Choroid plexus epithelial cell (primary cell): ENCODE measurements at regions not wholly inside any gene's neighbourhood (a gene's known extent, or its start where the extent isn't known, plus 50 kb on each side); places are given as distances from the start of the nearest gene placed in this dataset.

Experiments used
- DNase-seq: peaks from one replicate; pipeline ENCODE4 v3.0.0-alpha.2; 2010; ENCODE audit warnings: low read depth
- H3K4me3 ChIP-seq: 2 replicates; pipeline ENCODE4 v1.5.1; 2011; ENCODE audit warnings: low read depth, mild to moderate bottlenecking, control low read depth, low read length, moderate library complexity
- CTCF ChIP-seq: conservative IDR thresholded peaks from 2 replicates; pipeline ENCODE4 v1.5.1; 2011; ENCODE audit warnings: low read depth, mild to moderate bottlenecking, control low read depth, inconsistent platforms, low read length, moderate library complexity

- DNase-seq = no peak
- no peak for TF ChIP-seq CTCF
- no peak overlapping the region for H3K4me3 ChIP-seq
These were observed 267.3 kb downstream of the IRX1 start for GRCh38 chr5:3862906-3863305.

GRCh38 chr5:3875144-3875543, 279.5 kb downstream of the IRX1 start:
- TF ChIP-seq CTCF = no peak
- no peak overlapping the region for H3K4me3 ChIP-seq
- no peak for DNase-seq

- DNase-seq = no peak
- TF ChIP-seq CTCF = no peak
- no peak overlapping the region for H3K4me3 ChIP-seq
These were observed 282.6 kb downstream of the IRX1 start for GRCh38 chr5:3878267-3878666.

- no peak for TF ChIP-seq CTCF
- H3K4me3 ChIP-seq = no peak overlapping the region
- no peak for DNase-seq
These were observed 287.4 kb downstream of the IRX1 start for GRCh38 chr5:3883040-3883439.

- TF ChIP-seq CTCF = no peak
- no peak for DNase-seq
- H3K4me3 ChIP-seq = no peak overlapping the region
These were observed 291.2 kb downstream of the IRX1 start for GRCh38 chr5:3886524-3887451.

- DNase-seq = no peak
- H3K4me3 ChIP-seq = no peak overlapping the region
- no peak for TF ChIP-seq CTCF
These were observed 292.7 kb downstream of the IRX1 start for GRCh38 chr5:3888310-3888709.
